Stimulated activated CD4-positive, alpha-beta T cell treated with anti-CD3 and anti-CD28 coated beads, Interleukin-2, amount 100 ng/mL, for 48 hours (primary cell): ENCODE measurements at regions not wholly inside any gene's neighbourhood (a gene's known extent, or its start where the extent isn't known, plus 50 kb on each side); places are given as distances from the start of the nearest gene placed in this dataset.

ENCODE experiments used
- DNase-seq, 2 donors: peaks; one replicate each; pipeline ENCODE4 v3.0.0-alpha.2; 2020

DNA sequence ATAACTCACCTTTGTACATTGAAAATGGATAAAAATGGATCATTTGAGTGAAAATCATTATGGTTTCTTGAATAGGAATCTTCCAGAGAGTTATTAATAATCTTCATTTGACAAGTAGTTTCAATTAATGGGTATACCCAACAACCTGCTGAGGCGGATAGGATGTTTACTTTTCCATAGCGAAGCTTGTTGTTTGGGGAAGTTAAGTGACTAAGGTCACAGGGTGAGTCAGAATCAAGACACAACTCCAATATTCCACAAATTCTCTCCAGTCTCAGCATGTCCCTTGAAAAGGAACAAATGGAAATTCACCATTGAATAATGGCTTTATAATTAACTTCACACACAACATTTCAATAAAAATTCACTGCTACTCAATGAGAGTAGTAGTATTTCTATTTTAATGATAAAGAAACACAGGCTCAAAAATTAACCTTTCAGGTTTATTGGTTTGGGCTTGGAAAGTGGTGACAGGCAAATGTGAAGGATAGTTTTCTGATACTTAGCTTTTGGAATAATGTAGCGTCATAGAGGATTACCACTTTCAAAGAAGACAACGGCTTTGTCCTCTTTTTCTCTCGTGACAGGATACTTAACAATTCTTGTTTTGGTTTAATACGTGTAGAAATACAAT is 211.3 kb downstream of the GPD2 start:
- DNase-seq: no peak

DNA sequence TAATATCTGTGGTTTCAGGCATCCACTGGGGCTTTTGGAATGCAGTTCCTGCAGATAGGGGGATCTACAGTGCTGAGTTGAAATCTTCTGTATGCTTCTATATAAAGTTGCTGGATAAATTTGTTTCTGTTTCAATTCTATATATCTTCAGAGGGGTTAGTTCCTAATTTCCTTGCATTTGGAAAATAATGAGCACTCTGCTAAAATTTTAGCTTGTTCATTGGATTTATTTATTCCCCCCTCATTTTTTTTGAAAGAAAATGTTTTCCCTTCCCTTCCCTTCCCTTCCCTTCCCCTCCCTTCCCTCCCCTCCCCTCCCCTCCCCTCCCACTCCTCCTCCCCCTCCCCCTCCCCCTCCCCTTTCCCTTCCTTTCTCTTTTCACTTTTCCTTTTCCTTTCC is 212.3 kb downstream of the GPD2 start:
- no peak for DNase-seq

DNA sequence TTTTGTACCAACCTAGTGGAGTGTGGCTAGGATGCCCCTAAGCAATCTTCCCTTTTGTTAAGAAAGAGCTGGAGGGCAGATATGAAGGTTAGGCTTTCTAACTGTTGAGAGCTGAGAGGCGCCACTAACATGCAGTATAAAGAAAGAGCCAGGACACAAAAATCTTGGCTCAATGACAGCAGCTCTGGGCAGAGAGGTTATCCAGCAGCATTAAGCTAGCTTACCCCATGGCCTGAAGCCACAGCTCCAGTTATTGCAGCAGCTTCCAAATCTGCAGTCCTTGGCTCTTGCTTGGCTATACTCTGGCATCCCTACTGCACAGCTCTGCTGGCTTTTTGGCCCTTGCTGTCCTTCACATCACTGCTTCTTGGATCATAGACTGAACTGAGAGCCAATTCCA is 213.4 kb downstream of the GPD2 start:
- DNase-seq: no peak

- DNase-seq: no peak
Observed at GRCh38 chr2:156652691-156653090, 216.5 kb downstream of the GPD2 start.

- DNase-seq: no peak
Observed at GRCh38 chr2:156653675-156654074, 217.5 kb downstream of the GPD2 start.

- DNase-seq: no peak
Observed at GRCh38 chr2:156657809-156658208, 221.6 kb downstream of the GPD2 start.

DNA sequence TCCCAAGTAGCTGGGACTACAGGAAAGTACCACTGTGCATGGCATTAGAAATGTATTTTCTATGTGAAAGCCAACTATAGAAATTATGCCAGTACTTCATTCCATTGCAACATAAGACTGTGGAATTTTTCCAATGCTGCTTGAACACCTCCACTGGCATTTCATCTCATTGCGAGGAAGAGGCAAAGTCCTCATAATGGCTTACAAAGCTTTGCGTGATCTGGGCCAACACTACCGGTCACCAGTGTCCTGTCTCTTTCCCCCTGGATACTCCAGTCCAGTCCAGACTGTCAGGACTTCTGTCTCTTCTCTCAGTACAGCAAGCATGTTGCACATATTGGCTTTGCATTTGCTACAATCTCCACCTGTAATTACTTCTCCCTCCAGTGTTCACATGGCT is 223.5 kb downstream of the GPD2 start:
- DNase-seq: no peak

- no peak for DNase-seq
Observed at GRCh38 chr2:156663757-156664409, 227.7 kb downstream of the GPD2 start.

DNA sequence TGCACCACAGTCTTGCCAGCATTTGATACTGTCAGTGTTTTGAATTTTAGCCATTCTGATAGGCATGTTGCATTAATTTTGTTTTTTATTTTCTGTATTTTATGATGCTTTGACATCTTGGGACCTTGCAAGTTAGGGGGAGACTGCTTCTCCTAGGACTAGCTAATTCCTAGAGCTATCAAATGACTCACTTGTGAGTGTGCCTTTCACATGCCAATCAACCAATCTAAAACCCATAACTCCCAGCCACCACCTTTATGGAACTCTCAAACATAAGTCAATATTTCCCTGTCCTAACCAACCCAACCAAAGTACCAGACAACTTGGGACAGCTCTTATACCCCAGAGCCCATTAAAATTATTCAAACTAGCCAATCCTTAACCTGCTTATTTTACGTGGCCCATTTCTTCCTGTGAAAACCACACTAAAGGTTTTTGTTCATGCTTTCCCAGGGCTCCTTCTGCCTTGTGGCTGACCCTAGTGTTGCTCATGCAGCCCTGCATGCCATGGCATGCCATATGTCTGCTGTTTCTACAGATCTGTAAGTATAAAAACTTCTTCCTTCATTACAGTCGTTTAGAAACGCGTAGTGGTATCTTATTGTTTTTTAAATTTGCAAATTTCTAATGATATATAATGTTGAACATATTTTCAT is 230.1 kb downstream of the GPD2 start:
- DNase-seq: no peak

- DNase-seq: no peak
Observed at GRCh38 chr2:156670104-156670503, 233.9 kb downstream of the GPD2 start.

DNA sequence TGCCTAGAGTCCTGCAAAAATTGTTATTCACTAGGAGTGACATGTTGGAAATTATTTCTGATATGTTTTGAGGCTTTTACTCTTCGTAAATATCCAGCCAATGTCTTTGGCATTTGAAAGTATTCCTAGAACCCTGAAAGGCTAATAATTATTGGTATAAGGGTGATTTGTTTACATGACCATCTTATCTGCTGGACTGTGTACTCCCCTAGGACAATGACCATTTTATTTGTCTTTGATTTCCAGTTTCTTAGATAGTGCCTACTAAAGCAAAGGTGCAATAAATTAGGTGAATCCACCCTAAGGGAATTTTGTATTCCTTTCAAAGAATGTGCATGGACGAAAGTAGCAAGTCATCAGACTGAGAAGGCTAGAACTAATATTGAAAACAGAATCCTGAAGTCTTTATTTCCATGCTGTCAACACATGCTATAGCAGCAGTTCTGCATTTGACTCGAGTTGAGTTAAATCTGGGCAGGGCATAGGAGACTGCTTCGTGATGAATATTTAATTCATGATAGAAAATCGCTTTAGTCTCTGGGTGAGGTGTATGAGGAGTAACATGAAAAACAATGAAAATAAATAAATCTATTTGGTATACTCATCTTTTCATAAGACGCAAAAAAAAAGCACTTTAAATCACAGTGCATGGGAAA is 235.7 kb downstream of the GPD2 start:
- no peak for DNase-seq

DNA sequence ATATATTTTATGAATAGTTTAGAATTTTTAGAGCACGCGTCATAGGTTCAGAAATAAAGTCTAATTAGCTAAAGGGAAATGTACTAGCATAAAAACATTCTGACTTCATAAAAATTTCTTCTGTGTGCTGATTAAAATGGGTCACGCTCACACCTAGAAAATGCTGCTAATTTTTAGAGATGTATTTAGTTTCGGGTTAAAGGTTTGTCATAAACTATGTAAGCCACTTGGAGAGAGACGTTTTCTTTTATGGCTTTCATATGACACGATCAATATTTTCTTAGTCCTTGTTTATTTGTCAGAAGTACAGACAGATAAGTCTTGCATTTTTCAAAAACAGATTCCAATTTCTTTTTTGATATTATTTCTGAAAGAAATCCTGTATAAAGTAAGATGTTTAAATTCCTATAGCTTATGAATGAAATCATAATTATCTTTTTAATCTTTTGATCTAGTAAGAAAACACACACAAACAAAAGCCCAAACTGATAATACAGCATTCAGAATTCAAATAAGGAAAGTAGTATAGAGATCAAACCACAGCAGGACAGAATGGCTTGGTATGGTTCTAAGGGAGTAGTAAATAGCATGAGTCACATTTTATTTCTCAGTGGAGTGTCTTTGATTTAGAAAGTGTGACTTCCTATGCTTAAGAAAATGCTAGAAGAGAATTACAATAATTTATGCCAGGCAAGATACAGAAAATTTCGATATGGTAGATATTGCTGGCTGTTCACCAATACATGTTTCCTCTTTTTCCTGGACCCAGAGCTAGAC is 236.6 kb downstream of the GPD2 start:
- no peak for DNase-seq

GRCh38 chr2:156673333-156673615 is 237.1 kb downstream of the GPD2 start:
- no peak for DNase-seq

- DNase-seq: no peak
Observed at GRCh38 chr2:156673981-156674380, 237.8 kb downstream of the GPD2 start.

DNA sequence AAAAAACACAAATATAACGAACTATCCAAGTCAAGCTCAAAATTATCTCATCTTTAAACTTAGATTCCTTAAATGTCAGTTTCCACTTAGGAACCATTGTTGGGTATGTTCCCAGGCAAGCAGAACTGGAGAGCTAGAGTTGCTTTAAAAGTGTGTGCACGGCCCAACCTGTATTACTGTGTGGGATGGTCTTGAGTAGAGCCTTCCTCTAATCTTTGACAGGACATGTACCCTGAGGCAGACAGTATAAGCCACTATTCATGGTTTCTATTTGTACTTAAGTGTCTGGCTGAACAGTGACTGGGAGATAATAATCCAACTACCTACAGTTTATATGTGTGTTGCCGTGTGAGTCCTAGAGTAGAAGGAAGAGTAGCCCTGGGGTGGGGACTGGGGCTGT is 239.7 kb downstream of the GPD2 start:
- no peak for DNase-seq

DNA sequence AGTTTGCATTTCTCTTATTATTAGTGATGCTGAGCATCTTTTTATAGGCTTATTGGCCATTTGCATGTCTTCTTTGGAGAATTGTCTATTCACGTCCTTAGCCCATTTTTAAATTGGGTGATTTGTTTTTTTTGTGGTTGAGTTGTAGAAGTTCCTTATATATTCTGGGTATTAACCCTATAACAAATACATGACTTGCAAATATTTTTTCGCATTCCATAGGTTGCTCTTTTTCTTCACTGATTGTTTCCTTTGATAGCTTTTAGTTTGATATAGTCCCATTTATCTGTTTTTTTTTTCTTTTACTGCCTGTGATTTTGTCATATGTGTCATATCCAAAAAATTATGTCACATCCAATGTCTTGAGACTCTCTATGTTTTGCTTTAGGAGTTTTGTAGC is 243.6 kb downstream of the GPD2 start:
- no peak for DNase-seq

- DNase-seq: no peak
Observed at GRCh38 chr2:156680266-156680665, 244.1 kb downstream of the GPD2 start.

GRCh38 chr2:156687126-156687525 is 250.9 kb downstream of the GPD2 start:
- no peak for DNase-seq

DNA sequence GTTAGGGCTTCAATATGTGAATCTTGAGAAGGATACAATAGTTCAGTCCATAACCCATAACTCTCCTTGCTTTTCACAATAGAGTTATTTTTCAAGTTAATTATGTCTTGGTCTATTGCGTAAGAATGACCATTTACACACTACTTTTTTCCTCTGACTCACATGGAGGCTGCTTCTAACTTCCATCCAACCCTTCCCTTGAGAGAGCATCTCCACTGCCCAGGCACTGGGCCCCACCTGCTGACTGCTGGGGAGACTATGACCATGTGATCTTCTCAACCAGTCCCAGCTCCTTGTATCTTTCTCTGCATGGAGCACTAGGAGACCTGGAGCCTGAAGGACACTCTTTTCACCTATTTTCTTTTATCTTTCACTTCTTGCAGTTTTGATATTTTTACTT is 251.5 kb downstream of the GPD2 start:
- DNase-seq: no peak

- DNase-seq: no peak
Observed at GRCh38 chr2:156689939-156690338, 253.8 kb downstream of the GPD2 start.

DNA sequence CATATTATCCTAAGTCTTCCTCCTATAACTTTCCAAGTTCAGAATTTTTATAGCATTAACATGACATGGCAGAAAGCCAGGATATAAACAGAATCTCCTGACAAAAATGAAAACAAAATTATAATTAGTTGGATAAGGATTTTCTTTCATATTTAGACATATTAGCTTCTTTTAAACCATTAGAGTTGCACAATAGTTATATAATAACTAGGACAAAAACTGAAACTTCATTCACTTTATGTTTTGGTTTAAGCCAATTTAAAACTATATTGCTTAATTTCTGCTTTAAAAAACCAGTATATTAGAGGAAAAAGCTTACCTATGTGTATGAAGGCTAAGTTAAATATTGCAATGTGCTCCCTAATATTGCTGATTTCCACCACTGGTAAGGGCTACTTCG is 254.8 kb downstream of the GPD2 start:
- DNase-seq: no peak

DNA sequence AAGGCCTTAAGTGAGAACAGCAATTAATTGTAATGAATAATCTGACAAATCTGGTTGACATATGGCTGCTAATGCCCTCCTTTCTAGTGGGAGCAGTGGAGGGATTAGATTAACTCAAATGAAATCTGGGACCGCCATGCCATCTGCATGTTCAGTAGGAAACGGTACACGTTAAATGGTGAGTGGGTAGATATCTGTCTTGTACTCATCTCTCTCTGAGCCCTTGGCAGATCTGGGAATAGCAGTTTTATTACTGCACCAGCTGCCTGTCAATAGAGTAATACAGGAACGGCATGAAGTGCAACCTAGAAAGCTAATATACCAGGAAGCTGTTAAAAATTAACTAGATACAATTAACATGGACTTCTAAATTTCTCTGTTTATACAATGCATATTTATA is 258.8 kb downstream of the GPD2 start:
- DNase-seq: no peak

GRCh38 chr2:156695595-156695994 is 259.4 kb downstream of the GPD2 start:
- DNase-seq: no peak

GRCh38 chr2:156697906-156698305 is 261.7 kb downstream of the GPD2 start:
- no peak for DNase-seq
